Osteocyte (in vitro differentiated cells): ENCODE measurements at regions not wholly inside any gene's neighbourhood (a gene's known extent, or its start where the extent isn't known, plus 50 kb on each side); places are given as distances from the start of the nearest gene placed in this dataset.
A peak's percentile ranks its signal among the peaks of the same experiment; 100 is the strongest.

Experiments
- DNase-seq: peaks from one replicate; pipeline ENCODE4 v3.0.0; 2021; ENCODE audit warnings: mixed read lengths; ENCODE audit not compliant: unreplicated experiment; ENCODE audit errors: extremely low spot score
- H3K27ac Mint-ChIP-seq: one replicate; pipeline ENCODE4 v1.8.0; 2021; ENCODE audit warnings: mild to moderate bottlenecking, mixed read lengths; ENCODE audit not compliant: unreplicated experiment
- H3K27me3 Mint-ChIP-seq: one replicate; pipeline ENCODE4 v1.8.0; 2021; ENCODE audit warnings: mixed read lengths; ENCODE audit not compliant: unreplicated experiment
- H3K36me3 Mint-ChIP-seq: one replicate; pipeline ENCODE4 v1.8.0; 2021; ENCODE audit warnings: mixed read lengths; ENCODE audit not compliant: unreplicated experiment
- H3K4me1 Mint-ChIP-seq: one replicate; pipeline ENCODE4 v1.8.0; 2021; ENCODE audit warnings: mixed read lengths; ENCODE audit not compliant: unreplicated experiment
- H3K4me3 Mint-ChIP-seq: one replicate; pipeline ENCODE4 v1.8.0; 2021; ENCODE audit warnings: mild to moderate bottlenecking, moderate library complexity, mixed read lengths; ENCODE audit not compliant: unreplicated experiment
- H3K9me3 Mint-ChIP-seq: one replicate; pipeline ENCODE4 v1.8.0; 2021; ENCODE audit warnings: mixed read lengths; ENCODE audit not compliant: unreplicated experiment
- TF ChIP-seq, protein P1 (sequence below): fragments of 200-600 bp; sonication (generic); IDR thresholded peaks from 2 replicates; pipeline ENCODE4 v1.5.0; 2021; ENCODE audit warnings: antibody characterized with exemption, mild to moderate bottlenecking, moderate library complexity

DNA sequence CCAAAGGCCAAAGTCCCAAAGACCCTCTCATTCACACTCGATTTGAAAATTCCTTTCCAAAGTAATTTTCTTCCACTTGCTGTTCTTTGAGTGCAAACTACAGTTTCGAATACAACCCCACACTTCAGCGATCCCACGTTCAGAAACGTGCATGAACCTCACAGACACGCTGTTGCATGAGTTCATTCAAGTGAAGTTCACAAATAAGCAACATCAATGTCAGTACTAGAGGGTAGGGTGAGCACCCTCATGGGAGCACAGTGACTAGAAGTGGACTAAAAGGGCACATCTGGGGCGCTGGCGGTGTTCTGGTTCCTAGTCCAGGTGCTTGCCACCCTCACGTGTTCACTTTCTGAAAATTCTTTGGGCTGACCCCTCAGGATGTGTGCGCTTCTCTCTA, 59.0 kb downstream of the FAM50B start:
- no peak for DNase-seq
- Mint-ChIP-seq H3K9me3 (no peaks in the 10 kb centered on the region), H3K27ac (no peak overlapping the region), H3K4me1 (peaks cover 58% of the 10 kb centered on the region), H3K4me3 (no peak overlapping the region), H3K36me3 (no peaks in the 10 kb centered on the region), H3K27me3 (no peaks in the 10 kb centered on the region)
- TF ChIP-seq, protein P1, sequence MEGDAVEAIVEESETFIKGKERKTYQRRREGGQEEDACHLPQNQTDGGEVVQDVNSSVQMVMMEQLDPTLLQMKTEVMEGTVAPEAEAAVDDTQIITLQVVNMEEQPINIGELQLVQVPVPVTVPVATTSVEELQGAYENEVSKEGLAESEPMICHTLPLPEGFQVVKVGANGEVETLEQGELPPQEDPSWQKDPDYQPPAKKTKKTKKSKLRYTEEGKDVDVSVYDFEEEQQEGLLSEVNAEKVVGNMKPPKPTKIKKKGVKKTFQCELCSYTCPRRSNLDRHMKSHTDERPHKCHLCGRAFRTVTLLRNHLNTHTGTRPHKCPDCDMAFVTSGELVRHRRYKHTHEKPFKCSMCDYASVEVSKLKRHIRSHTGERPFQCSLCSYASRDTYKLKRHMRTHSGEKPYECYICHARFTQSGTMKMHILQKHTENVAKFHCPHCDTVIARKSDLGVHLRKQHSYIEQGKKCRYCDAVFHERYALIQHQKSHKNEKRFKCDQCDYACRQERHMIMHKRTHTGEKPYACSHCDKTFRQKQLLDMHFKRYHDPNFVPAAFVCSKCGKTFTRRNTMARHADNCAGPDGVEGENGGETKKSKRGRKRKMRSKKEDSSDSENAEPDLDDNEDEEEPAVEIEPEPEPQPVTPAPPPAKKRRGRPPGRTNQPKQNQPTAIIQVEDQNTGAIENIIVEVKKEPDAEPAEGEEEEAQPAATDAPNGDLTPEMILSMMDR, result no peak

DNA sequence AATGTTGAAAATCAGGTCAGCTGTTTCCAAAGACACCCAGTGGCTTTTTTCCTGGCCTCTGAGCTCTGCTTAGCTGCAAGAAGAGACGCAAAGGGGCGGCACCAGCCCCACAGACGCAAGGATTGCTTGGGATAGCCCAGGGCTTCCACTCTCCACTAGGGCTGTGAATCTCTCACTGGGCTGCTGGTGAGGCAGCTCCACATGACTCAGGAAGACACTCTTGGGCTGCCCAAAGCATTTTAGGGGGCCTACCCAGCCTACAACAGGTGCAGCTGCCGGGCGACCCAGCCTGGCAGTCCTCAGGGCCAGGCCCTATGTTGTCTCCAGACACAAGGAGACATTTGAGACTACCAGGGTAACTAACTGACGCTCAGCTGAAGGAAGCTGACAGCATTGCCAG, 59.8 kb downstream of the FAM50B start:
- Mint-ChIP-seq H3K27me3 (no peaks in the 10 kb centered on the region), H3K9me3 (no peaks in the 10 kb centered on the region), H3K4me3 (no peak overlapping the region), H3K27ac (no peak overlapping the region), H3K4me1 (peaks cover 63% of the 10 kb centered on the region), H3K36me3 (no peaks in the 10 kb centered on the region)
- DNase-seq, result no peak
- TF ChIP-seq, protein P1, result no peak

- Mint-ChIP-seq H3K9me3 (no peaks in the 10 kb centered on the region), H3K27me3 (no peaks in the 10 kb centered on the region), H3K4me1 (peaks cover 71% of the 10 kb centered on the region), H3K4me3 (no peak overlapping the region), H3K36me3 (no peaks in the 10 kb centered on the region), H3K27ac (no peak overlapping the region)
- no peak for DNase-seq
- TF ChIP-seq, protein P1, result no peak
Observed at GRCh38 chr6:3910106-3910663, 61.0 kb downstream of the FAM50B start.

DNA sequence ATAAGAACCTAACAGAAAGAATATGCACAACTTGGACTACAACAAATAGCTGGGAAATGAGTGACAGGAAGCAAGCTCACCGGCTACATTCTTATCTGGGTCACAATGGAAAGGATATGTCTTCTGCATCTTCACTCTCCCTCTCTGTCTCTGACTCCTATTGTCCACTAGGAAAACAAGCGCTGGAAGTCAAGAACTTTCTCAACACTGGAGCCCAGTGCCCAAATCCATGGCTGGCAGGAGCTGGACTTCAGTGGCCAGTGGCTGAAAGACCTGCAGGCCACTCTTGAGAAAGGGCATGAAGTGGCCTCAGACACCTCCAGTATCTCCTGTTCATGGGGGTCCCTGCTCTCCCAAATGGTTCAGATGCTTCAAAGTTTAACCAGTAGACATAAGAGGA, 62.0 kb downstream of the FAM50B start:
- Mint-ChIP-seq H3K27ac (peak overlapping the region; percentile 95), H3K36me3 (peaks cover 3% of the 10 kb centered on the region), H3K4me3 (peak overlapping the region; percentile 59), H3K9me3 (no peaks in the 10 kb centered on the region), H3K27me3 (no peaks in the 10 kb centered on the region), H3K4me1 (peaks cover 71% of the 10 kb centered on the region)
- TF ChIP-seq, protein P1, result no peak
- DNase-seq, result no peak

GRCh38 chr6:3911614-3912336, 62.6 kb downstream of the FAM50B start:
- Mint-ChIP-seq H3K9me3 (no peaks in the 10 kb centered on the region), H3K4me1 (peaks cover 66% of the 10 kb centered on the region), H3K36me3 (peaks cover 3% of the 10 kb centered on the region), H3K27me3 (no peaks in the 10 kb centered on the region), H3K4me3 (peak overlapping the region; percentile 59), H3K27ac (peak overlapping the region; percentile 95)
- no peak for DNase-seq
- TF ChIP-seq, protein P1, result no peak
